PC-3 (cell line): ENCODE measurements at regions not wholly inside any gene's neighbourhood (a gene's known extent, or its start where the extent isn't known, plus 50 kb on each side); places are given as distances from the start of the nearest gene placed in this dataset.

Experiments
- ATAC-seq: fragments of 200-7000 bp; cut with Tn5 transposase; 2 replicates; pipeline ENCODE4 v1.9.1; 2020; ENCODE audit warnings: mild to moderate bottlenecking, moderate library complexity
- BruUV-seq: library from RNA; stranded (reverse); fragments of 400-500 nt; replicated peaks from 2 replicates; lab custom pipeline; 2021; lab: Mats Ljungman, UMichigan
- CTCF ChIA-PET: fragments of 300-600 bp; sonication (Branson Sonifier 250); formaldehyde crosslinking; loops from one replicate; lab custom pipeline; 2022; ENCODE audit warnings: antibody characterized with exemption; lab: Charles Lee
- POLR2A ChIA-PET: fragments of 300-600 bp; sonication (Branson Sonifier 250); formaldehyde crosslinking; loops from one replicate; lab custom pipeline; 2022; ENCODE audit warnings: antibody characterized with exemption; ENCODE audit not compliant: unreplicated experiment; lab: Charles Lee
- DNase-seq: peaks from one replicate; pipeline ENCODE4 v3.0.0-alpha.2; 2015
- H2AFZ ChIP-seq: fragments of 300-600 bp; sonication (generic); 2 replicates; pipeline ENCODE4 v1.6.0; 2016; ENCODE audit warnings: antibody characterized with exemption, low read length
- H3F3A ChIP-seq: fragments of 300-600 bp; sonication (generic); one replicate; pipeline ENCODE4 v1.6.0; 2017; ENCODE audit warnings: antibody characterized with exemption, low read length, control low read depth, mild to moderate bottlenecking; ENCODE audit not compliant: unreplicated experiment
- H3K27ac ChIP-seq: fragments of 300-600 bp; sonication (generic); 2 replicates; pipeline ENCODE4 v1.5.1; 2016; ENCODE audit warnings: mild to moderate bottlenecking, low read length
- H3K27me3 ChIP-seq: fragments of 300-600 bp; sonication (generic); 2 replicates; pipeline ENCODE4 v1.6.1; 2016; ENCODE audit warnings: low read length, mixed read lengths
- H3K36me3 ChIP-seq: fragments of 300-600 bp; sonication (generic); 2 replicates; pipeline ENCODE4 v1.6.1; 2016; ENCODE audit warnings: low read depth, mixed run types, low read length, mixed read lengths
- H3K4me1 ChIP-seq: fragments of 300-600 bp; sonication (generic); 2 replicates; pipeline ENCODE4 v1.5.1; 2016; ENCODE audit warnings: low read length; ENCODE audit not compliant: insufficient read depth
- H3K4me2 ChIP-seq: fragments of 300-600 bp; sonication (generic); 2 replicates; pipeline ENCODE4 v1.6.0; 2016; ENCODE audit warnings: low read length
- H3K4me3 ChIP-seq: fragments of 300-600 bp; sonication (generic); 2 replicates; pipeline ENCODE4 v1.5.1; 2016; ENCODE audit warnings: mild to moderate bottlenecking, low read length, mixed read lengths
- H3K79me2 ChIP-seq: fragments of 300-600 bp; sonication (generic); 2 replicates; pipeline ENCODE4 v1.6.1; 2017; ENCODE audit warnings: low read length, mixed read lengths
- H3K9ac ChIP-seq: fragments of 300-600 bp; sonication (generic); 2 replicates; pipeline ENCODE4 v1.6.0; 2016; ENCODE audit warnings: mild to moderate bottlenecking, low read length
- H3K9me2 ChIP-seq: fragments of 300-600 bp; sonication (generic); replicated peaks from 2 replicates; pipeline ENCODE4 v1.6.1; 2016; ENCODE audit warnings: mixed run types, low read length, mixed read lengths
- H3K9me3 ChIP-seq: fragments of 300-600 bp; sonication (generic); 2 replicates; pipeline ENCODE4 v1.6.1; 2016; ENCODE audit warnings: low read length, mixed read lengths
- H4K20me1 ChIP-seq: fragments of 300-600 bp; sonication (generic); 2 replicates; pipeline ENCODE4 v1.6.1; 2016; ENCODE audit warnings: low read length, mixed read lengths
- CTCF ChIP-seq: fragments of 300-600 bp; sonication (generic); conservative IDR thresholded peaks from 2 replicates; pipeline ENCODE4 v1.5.1; 2017; ENCODE audit warnings: antibody characterized with exemption, low read depth, mild to moderate bottlenecking, low read length
- EZH2 ChIP-seq: fragments of 300-600 bp; sonication (generic); IDR thresholded peaks from one replicate; pipeline ENCODE4 v1.6.1; 2017; ENCODE audit warnings: antibody characterized with exemption, mild to moderate bottlenecking, low read length; ENCODE audit not compliant: unreplicated experiment
- EZH2phosphoT487 ChIP-seq: fragments of 300-600 bp; sonication (generic); IDR thresholded peaks from 2 replicates; pipeline ENCODE4 v1.6.1; 2018; ENCODE audit warnings: mild to moderate bottlenecking, antibody characterized with exemption, low read length, borderline replicate concordance
- intact Hi-C: fragments of 100-400 bp; cut with micrococcal nuclease; formaldehyde crosslinking; loops from 2 replicates; pipeline ENCODE4 v1.9.0; 2023

- Histone ChIP-seq H4K20me1 (no peaks in the 10 kb centered on the region), H3K27me3 (no peaks in the 10 kb centered on the region), H2AFZ (no peak overlapping the region), H3K9me2 (no peaks in the 10 kb centered on the region), H3K4me2 (no peak overlapping the region), H3K9me3 (no peaks in the 10 kb centered on the region), H3K79me2 (no peaks in the 10 kb centered on the region), H3K36me3 (no peaks in the 10 kb centered on the region), H3F3A (no peaks in the 10 kb centered on the region), H3K4me1 (no peaks in the 10 kb centered on the region), H3K27ac (no peak overlapping the region), H3K9ac (no peak overlapping the region), H3K4me3 (no peak overlapping the region)
- no peak for DNase-seq
- CTCF ChIA-PET: no interaction called here
- intact Hi-C loops: no loop called here
- no TSS peak for BruUV-seq
- no peak for ATAC-seq
- no peak for TF ChIP-seq EZH2phosphoT487
- no peak for TF ChIP-seq CTCF
- TF ChIP-seq EZH2: no peak
- POLR2A ChIA-PET: no interaction called here
Observed at GRCh38 chr15:38928431-38928830, 363.8 kb upstream of the RASGRP1 start.

- ChIA-PET CTCF (no interaction called here), POLR2A (no interaction called here)
- Histone ChIP-seq H3K4me2 (no peak overlapping the region), H3K9me3 (no peaks in the 10 kb centered on the region), H3K36me3 (no peaks in the 10 kb centered on the region), H3K79me2 (no peaks in the 10 kb centered on the region), H3F3A (no peaks in the 10 kb centered on the region), H2AFZ (no peak overlapping the region), H3K4me1 (no peaks in the 10 kb centered on the region), H3K9me2 (no peaks in the 10 kb centered on the region), H3K27me3 (no peaks in the 10 kb centered on the region), H3K9ac (no peak overlapping the region), H3K4me3 (no peak overlapping the region), H3K27ac (no peak overlapping the region), H4K20me1 (no peaks in the 10 kb centered on the region)
- DNase-seq (no peak), ATAC-seq (no peak)
- TF ChIP-seq EZH2phosphoT487 (no peak), EZH2 (no peak), CTCF (no peak)
- no TSS peak for BruUV-seq
- intact Hi-C loops: no loop called here
Observed at GRCh38 chr15:38930851-38931572, 366.4 kb upstream of the RASGRP1 start.

- no peaks in the 10 kb centered on the region for H3K36me3 ChIP-seq
- H3F3A ChIP-seq: no peaks in the 10 kb centered on the region
- no peak overlapping the region for H3K4me3 ChIP-seq
- CTCF ChIA-PET: no interaction called here
- no peak overlapping the region for H3K4me2 ChIP-seq
- no peak overlapping the region for H3K27ac ChIP-seq
- intact Hi-C loops: no loop called here
- H3K9me2 ChIP-seq: no peaks in the 10 kb centered on the region
- peaks cover 5% of the 10 kb centered on the region; the same call in 1 of the 2 replicates for H3K4me1 ChIP-seq
- POLR2A ChIA-PET: no interaction called here
- DNase-seq: peak; percentile 24
- no peaks in the 10 kb centered on the region for H3K9me3 ChIP-seq
- no peaks in the 10 kb centered on the region for H4K20me1 ChIP-seq
- no peak for TF ChIP-seq EZH2
- no peak for TF ChIP-seq CTCF
- no peak for TF ChIP-seq EZH2phosphoT487
- no peak overlapping the region for H2AFZ ChIP-seq
- no peaks in the 10 kb centered on the region for H3K79me2 ChIP-seq
- ATAC-seq: peak; percentile 59
- no peaks in the 10 kb centered on the region for H3K27me3 ChIP-seq
- no peak overlapping the region for H3K9ac ChIP-seq
- no TSS peak for BruUV-seq
Observed at GRCh38 chr15:38941399-38941953, 376.9 kb upstream of the RASGRP1 start.
